HCT116 (cell line): ENCODE measurements at regions not wholly inside any gene's neighbourhood (a gene's known extent, or its start where the extent isn't known, plus 50 kb on each side); places are given as distances from the start of the nearest gene placed in this dataset.

Source experiments
- ATAC-seq: fragments of 200-7000 bp; cut with Tn5 transposase; 2 replicates; pipeline ENCODE4 v1.9.1; 2020; ENCODE audit warnings: mild to moderate bottlenecking, moderate library complexity
- BruUV-seq: library from RNA; stranded (reverse); fragments of 400-500 nt; replicated peaks from 2 replicates; lab custom pipeline; 2021; lab: Mats Ljungman, UMichigan
- CTCF ChIA-PET: fragments of 300-600 bp; sonication (Branson Sonifier 250); formaldehyde crosslinking; loops from one replicate; lab custom pipeline; 2021; ENCODE audit warnings: antibody characterized with exemption; lab: Charles Lee
- POLR2A ChIA-PET: fragments of 300-600, 350-600 bp; sonication (Branson Sonifier 250); formaldehyde crosslinking; loops from one replicate; lab custom pipeline; 2021; ENCODE audit warnings: antibody characterized with exemption; lab: Charles Lee
- RAD21 ChIA-PET, 2 experiments: fragments of 300-600 bp; sonication (Branson Sonifier 250); formaldehyde crosslinking; loops; one replicate each; lab custom pipeline; 2023; ENCODE audit warnings: low total read pairs in 2 of 2; ENCODE audit not compliant: uncharacterized antibody in 2 of 2, unreplicated experiment in 2 of 2, low non-redundant PET in 1 of 2; lab: Charles Lee
- DNase-seq: peaks from one replicate; pipeline ENCODE4 v3.0.0-alpha.2; 2010; ENCODE audit warnings: low read depth, low spot score
- H2AFZ ChIP-seq: fragments of 200-600 bp; shearing (Covaris generic), sonication (generic); 2 replicates; pipeline ENCODE4 v1.6.1; 2017; ENCODE audit warnings: low read depth, mixed run types, mixed read lengths, antibody characterized with exemption, low read length; ENCODE audit not compliant: poor library complexity, severe bottlenecking
- H3K27ac ChIP-seq: 2 replicates; pipeline ENCODE4 v1.5.1; 2012; ENCODE audit warnings: low read depth, low read length
- H3K27me3 ChIP-seq: fragments of 200-600 bp; sonication (generic); 2 replicates; pipeline ENCODE4 v1.6.1; 2016; ENCODE audit warnings: mixed run types, low read length, mixed read lengths; ENCODE audit not compliant: insufficient read depth
- H3K36me3 ChIP-seq, 2 experiments: fragments of 200-500 bp in 1 of 2; fragments of 200-600 bp in 1 of 2; sonication (Bioruptor generic) in 1 of 2; sonication (generic) in 1 of 2; 2 replicates each; pipeline versions ENCODE4 v1.5.1 to v1.6.1; 2014 to 2016; ENCODE audit warnings: low read length in 2 of 2, inconsistent platforms in 1 of 2, mixed read lengths in 1 of 2, mixed run types in 1 of 2; ENCODE audit not compliant: insufficient read depth in 2 of 2, control insufficient read depth in 1 of 2
- H3K4me1 ChIP-seq, 2 experiments: fragments of 200-600 bp in 1 of 2; sonication (generic) in 1 of 2; 2 replicates each; pipeline versions ENCODE4 v1.5.1 to v1.6.1; 2012 to 2017; ENCODE audit warnings: low read length in 2 of 2, inconsistent platforms in 1 of 2, mild to moderate bottlenecking in 1 of 2, mixed read lengths in 1 of 2, mixed run types in 1 of 2, moderate library complexity in 1 of 2; ENCODE audit not compliant: insufficient read depth in 2 of 2, control insufficient read depth in 1 of 2
- H3K4me2 ChIP-seq: fragments of 200-600 bp; sonication (generic); 2 replicates; pipeline ENCODE4 v1.6.1; 2017; ENCODE audit warnings: mixed run types, low read length, mixed read lengths
- H3K4me3 ChIP-seq, 2 experiments: fragments of 200-600 bp in 1 of 2; sonication (generic) in 1 of 2; replicated peaks in 1 of 2; 2 replicates each; pipeline ENCODE4 v1.5.1; 2011 to 2016; ENCODE audit warnings: low read length in 2 of 2, control low read depth in 1 of 2, low read depth in 1 of 2, mild to moderate bottlenecking in 1 of 2, mixed read lengths in 1 of 2, mixed run types in 1 of 2
- H3K79me2 ChIP-seq: fragments of 200-600 bp; sonication (generic); 2 replicates; pipeline ENCODE4 v1.6.1; 2017; ENCODE audit warnings: mild to moderate bottlenecking, mixed run types, low read length, moderate library complexity, mixed read lengths; ENCODE audit not compliant: insufficient read depth
- H3K9ac ChIP-seq: fragments of 200-600 bp; sonication (generic); 2 replicates; pipeline ENCODE4 v1.6.1; 2016; ENCODE audit warnings: low read length, mixed read lengths
- H3K9me2 ChIP-seq: fragments of 200-600 bp; sonication (generic), shearing (Covaris generic); 2 replicates; pipeline ENCODE4 v1.6.1; 2017; ENCODE audit warnings: mixed run types, mild to moderate bottlenecking, moderate library complexity; ENCODE audit not compliant: insufficient read depth
- H3K9me3 ChIP-seq, 2 experiments: fragments of 200-500 bp in 1 of 2; fragments of 200-600 bp in 1 of 2; sonication (Bioruptor generic) in 1 of 2; sonication (generic) in 1 of 2; 2 replicates each; pipeline ENCODE4 v1.6.1; 2014 to 2017; ENCODE audit warnings: low read length in 2 of 2, mixed read lengths in 2 of 2, inconsistent platforms in 1 of 2, low read depth in 1 of 2, mild to moderate bottlenecking in 1 of 2, mixed run types in 1 of 2, moderate library complexity in 1 of 2; ENCODE audit not compliant: control insufficient read depth in 1 of 2, insufficient read depth in 1 of 2
- H4K20me1 ChIP-seq: fragments of 200-600 bp; sonication (generic), shearing (Covaris generic); 2 replicates; pipeline ENCODE4 v1.6.1; 2017; ENCODE audit warnings: mixed run types, mild to moderate bottlenecking, moderate library complexity; ENCODE audit not compliant: insufficient read depth
- ATF3 ChIP-seq: IDR thresholded peaks from 2 replicates; pipeline ENCODE4 v1.6.1; 2012
- CBX3 ChIP-seq: IDR thresholded peaks from 2 replicates; pipeline ENCODE4 v1.6.1; 2012; ENCODE audit warnings: low read depth
- CEBPB ChIP-seq: IDR thresholded peaks from 2 replicates; pipeline ENCODE4 v1.6.1; 2012; ENCODE audit warnings: low read depth
- CTCF ChIP-seq, 3 experiments: fragments of 200-600 bp in 1 of 3; sonication (generic) in 1 of 3; IDR thresholded peaks in 2 of 3; conservative IDR thresholded peaks in 1 of 3; 2 replicates each; pipeline ENCODE4 v1.5.1; 2012 to 2017; ENCODE audit warnings: low read depth in 2 of 3, low read length in 2 of 3, antibody characterized with exemption in 1 of 3, borderline replicate concordance in 1 of 3, control low read depth in 1 of 3, mild to moderate bottlenecking in 1 of 3, mixed read lengths in 1 of 3, mixed run types in 1 of 3, moderate library complexity in 1 of 3; ENCODE audit not compliant: insufficient read depth in 1 of 3
- EGR1 ChIP-seq: IDR thresholded peaks from 2 replicates; pipeline ENCODE4 v1.6.1; 2012; ENCODE audit warnings: low read depth
- ELF1 ChIP-seq: IDR thresholded peaks from 2 replicates; pipeline ENCODE4 v1.6.1; 2012; ENCODE audit warnings: low read depth, borderline replicate concordance
- EZH2 ChIP-seq: fragments of 200-600 bp; sonication (generic); IDR thresholded peaks from 2 replicates; pipeline ENCODE4 v1.6.1; 2017; ENCODE audit warnings: antibody characterized with exemption, mixed run types
- EZH2phosphoT487 ChIP-seq: fragments of 200-600 bp; IDR thresholded peaks from 2 replicates; pipeline ENCODE4 v1.6.1; 2018; ENCODE audit warnings: antibody characterized with exemption, borderline replicate concordance
- MAX ChIP-seq: IDR thresholded peaks from 2 replicates; pipeline ENCODE4 v1.6.1; 2012
- POLR2A ChIP-seq: IDR thresholded peaks from 2 replicates; pipeline ENCODE4 v1.7.0; 2011; ENCODE audit warnings: borderline replicate concordance; ENCODE audit not compliant: insufficient read depth, insufficient read length; ENCODE audit errors: extremely low read depth
- RAD21 ChIP-seq: IDR thresholded peaks from 2 replicates; pipeline ENCODE4 v1.6.1; 2012; ENCODE audit warnings: low read depth, mild to moderate bottlenecking
- SRF ChIP-seq: IDR thresholded peaks from 2 replicates; pipeline ENCODE4 v1.6.1; 2012; ENCODE audit warnings: low read depth
- TCF7L2 ChIP-seq: IDR thresholded peaks from 2 replicates; pipeline ENCODE4 v1.7.0; 2011; ENCODE audit warnings: borderline replicate concordance, inconsistent platforms; ENCODE audit not compliant: insufficient read depth, insufficient read length; ENCODE audit errors: extremely low read depth
- YY1 ChIP-seq: IDR thresholded peaks from 2 replicates; pipeline ENCODE4 v1.6.1; 2011; ENCODE audit warnings: low read length, low read depth, moderate library complexity, mild to moderate bottlenecking; ENCODE audit not compliant: insufficient replicate concordance; ENCODE audit errors: extremely low read depth
- ZFX ChIP-seq: fragments of 450-650 bp; IDR thresholded peaks from 2 replicates; pipeline ENCODE4 v1.6.1; 2017
- ZNF274 ChIP-seq: fragments of 200-500 bp; sonication (Bioruptor generic); IDR thresholded peaks from 2 replicates; pipeline ENCODE4 v1.6.1; 2014; ENCODE audit warnings: mild to moderate bottlenecking, low read depth, low read length, inconsistent platforms
- intact Hi-C: fragments of 100-400 bp; cut with micrococcal nuclease; formaldehyde crosslinking; loops from 2 replicates; pipeline ENCODE4 v1.10.0; 2022
- TF ChIP-seq, protein P1 (sequence below): IDR thresholded peaks from 2 replicates; pipeline ENCODE4 v1.6.1; 2012; ENCODE audit warnings: low read depth

DNA sequence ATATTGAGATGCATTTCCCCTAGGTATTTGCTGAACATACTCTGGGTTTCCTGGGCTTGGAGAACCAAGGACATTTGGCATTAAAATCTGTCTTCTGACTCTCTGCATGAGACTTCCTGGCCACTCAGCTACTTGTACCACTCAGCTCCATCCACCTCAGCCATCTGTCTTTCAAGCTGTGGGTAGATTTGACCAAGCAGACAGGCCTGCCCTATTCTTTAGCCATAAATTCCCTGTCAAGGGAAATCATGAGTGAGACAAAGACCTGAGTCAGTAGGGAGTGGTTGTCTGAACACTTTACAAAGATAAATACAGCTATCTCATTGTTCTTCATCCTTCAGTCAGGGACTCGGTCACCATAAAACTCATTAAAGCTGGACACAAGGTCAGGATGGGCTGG is 399.1 kb downstream of the GPAM start (continued):
- TF ChIP-seq CTCF (IDR thresholded peaks at IDR 0.05 in 2 of 3, conservative IDR thresholded peaks at IDR 0.05 in 1 of 3; ENCODE audit: borderline replicate concordance in 1 of 3, insufficient read depth in 1 of 3, low read depth in 2 of 3, low read length in 2 of 3) (no peak), RAD21 (no peak), YY1 (no peak)

DNA sequence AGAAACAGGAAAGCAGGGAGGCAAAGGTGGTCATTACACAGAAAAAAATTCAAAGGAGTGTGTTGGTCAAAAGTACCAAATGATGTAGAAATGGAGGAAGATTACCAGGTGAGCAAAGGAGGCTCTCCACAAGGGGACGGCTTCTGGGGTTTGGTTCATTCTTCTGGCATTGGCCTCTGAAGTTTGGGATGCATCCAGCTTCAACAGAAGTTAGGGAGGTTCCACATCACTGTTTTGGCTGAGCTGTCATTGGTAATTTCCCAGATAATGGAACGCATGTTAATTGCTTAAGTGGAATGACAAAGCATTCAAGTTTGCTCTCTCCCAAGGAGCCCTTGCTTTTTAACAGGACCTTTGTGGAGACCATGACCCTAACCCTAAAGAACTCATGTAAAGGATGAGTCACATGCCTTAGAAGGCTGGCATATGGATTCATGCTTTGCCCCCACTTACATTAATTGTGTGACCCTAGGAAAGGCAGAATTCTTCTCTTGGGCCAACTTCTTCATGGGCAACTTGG is 398.6 kb downstream of the GPAM start:
- BruUV-seq, result no TSS peak
- Histone ChIP-seq H2AFZ (no peak overlapping the region), H3K9me2 (no peaks in the 10 kb centered on the region), H3K36me3 (no peaks in the 10 kb centered on the region), H4K20me1 (no peaks in the 10 kb centered on the region), H3K9ac (no peak overlapping the region)
- TF ChIP-seq SRF (no peak), YY1 (no peak), ZNF274 (no peak), ELF1 (no peak), RAD21 (no peak), EZH2 (no peak), EGR1 (no peak), ATF3 (no peak), ZFX (no peak), MAX (no peak), EZH2phosphoT487 (no peak), TCF7L2 (no peak), POLR2A (no peak), CEBPB (no peak), CBX3 (no peak)
- TF ChIP-seq, protein P1, sequence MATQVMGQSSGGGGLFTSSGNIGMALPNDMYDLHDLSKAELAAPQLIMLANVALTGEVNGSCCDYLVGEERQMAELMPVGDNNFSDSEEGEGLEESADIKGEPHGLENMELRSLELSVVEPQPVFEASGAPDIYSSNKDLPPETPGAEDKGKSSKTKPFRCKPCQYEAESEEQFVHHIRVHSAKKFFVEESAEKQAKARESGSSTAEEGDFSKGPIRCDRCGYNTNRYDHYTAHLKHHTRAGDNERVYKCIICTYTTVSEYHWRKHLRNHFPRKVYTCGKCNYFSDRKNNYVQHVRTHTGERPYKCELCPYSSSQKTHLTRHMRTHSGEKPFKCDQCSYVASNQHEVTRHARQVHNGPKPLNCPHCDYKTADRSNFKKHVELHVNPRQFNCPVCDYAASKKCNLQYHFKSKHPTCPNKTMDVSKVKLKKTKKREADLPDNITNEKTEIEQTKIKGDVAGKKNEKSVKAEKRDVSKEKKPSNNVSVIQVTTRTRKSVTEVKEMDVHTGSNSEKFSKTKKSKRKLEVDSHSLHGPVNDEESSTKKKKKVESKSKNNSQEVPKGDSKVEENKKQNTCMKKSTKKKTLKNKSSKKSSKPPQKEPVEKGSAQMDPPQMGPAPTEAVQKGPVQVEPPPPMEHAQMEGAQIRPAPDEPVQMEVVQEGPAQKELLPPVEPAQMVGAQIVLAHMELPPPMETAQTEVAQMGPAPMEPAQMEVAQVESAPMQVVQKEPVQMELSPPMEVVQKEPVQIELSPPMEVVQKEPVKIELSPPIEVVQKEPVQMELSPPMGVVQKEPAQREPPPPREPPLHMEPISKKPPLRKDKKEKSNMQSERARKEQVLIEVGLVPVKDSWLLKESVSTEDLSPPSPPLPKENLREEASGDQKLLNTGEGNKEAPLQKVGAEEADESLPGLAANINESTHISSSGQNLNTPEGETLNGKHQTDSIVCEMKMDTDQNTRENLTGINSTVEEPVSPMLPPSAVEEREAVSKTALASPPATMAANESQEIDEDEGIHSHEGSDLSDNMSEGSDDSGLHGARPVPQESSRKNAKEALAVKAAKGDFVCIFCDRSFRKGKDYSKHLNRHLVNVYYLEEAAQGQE, result no peak
- TF ChIP-seq, all 23 proteins: peak for 0
- Histone ChIP-seq H3K4me1 (no peaks in the 10 kb centered on the region), H3K27ac (no peak overlapping the region), H3K27me3 (peaks cover 25% of the 10 kb centered on the region; the same call in 1 of the 2 replicates), H3K9me3 (no peaks in the 10 kb centered on the region), H3K4me2 (no peak overlapping the region), H3K4me3 (no peak overlapping the region), H3K79me2 (no peaks in the 10 kb centered on the region)
- ChIA-PET RAD21 (no interaction called here), POLR2A (no interaction called here), CTCF (no interaction called here)
- ATAC-seq (no peak), DNase-seq (no peak)
- intact Hi-C loops, result no loop called here
